ENCODE measurements at regions not wholly inside any gene's neighbourhood (a gene's known extent, or its start where the extent isn't known, plus 50 kb on each side); places are given as distances from the start of the nearest gene placed in this dataset.

DNA sequence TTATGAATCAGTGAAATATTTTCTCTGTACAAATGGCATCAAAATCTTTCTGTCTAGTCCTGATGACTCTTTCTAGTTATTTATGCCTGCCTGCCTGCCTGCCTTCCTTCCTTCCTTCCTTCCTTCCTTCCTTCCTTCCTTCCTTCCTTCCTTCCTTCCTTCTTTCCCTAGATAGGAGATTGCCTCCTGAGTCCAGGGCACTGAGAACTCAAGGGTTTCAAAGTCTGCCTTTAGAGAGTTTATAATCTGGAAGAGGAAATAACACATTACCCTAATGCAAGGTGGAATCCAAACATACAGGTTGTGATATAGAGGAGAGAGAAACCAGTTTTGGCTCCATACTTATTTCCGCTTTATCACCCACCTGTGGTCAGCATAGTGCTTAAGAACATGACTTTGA lies 98.1 kb upstream of the SERPINE2 start:
- H3K36me3 Mint-ChIP-seq (ENCODE audit: low read depth, unreplicated experiment), result no peaks in the 10 kb centered on the region
- FAIRE-seq (no peak), DNase-seq (ENCODE audit: low read depth) (no peak)
- H2AFZ ChIP-seq (ENCODE audit: low read depth, low read length), result no peak overlapping the region
- TF ChIP-seq CTCF (IDR thresholded peaks at IDR 0.05; ENCODE audit: insufficient read depth, low read depth, low read length), result no peak
- TF ChIP-seq EZH2 (IDR thresholded peaks at IDR 0.05; ENCODE audit: insufficient read depth, low read length), result no peak
- H3K4me3 Mint-ChIP-seq (ENCODE audit: unreplicated experiment), result no peak overlapping the region
- H3K36me3 ChIP-seq (ENCODE audit: insufficient read depth, low read length), result no peaks in the 10 kb centered on the region
- H3K4me2 ChIP-seq (ENCODE audit: low read length), result no peak overlapping the region
- no peaks in the 10 kb centered on the region for H3K9me3 ChIP-seq (ENCODE audit: insufficient read depth, low read depth, low read length)
- no peak overlapping the region for H3K9ac ChIP-seq (ENCODE audit: low read length)
- no peak overlapping the region for H3K27ac Mint-ChIP-seq (ENCODE audit: unreplicated experiment)
- no peaks in the 10 kb centered on the region for H3K27me3 ChIP-seq (ENCODE audit: insufficient read depth, low read length)
- no peaks in the 10 kb centered on the region for H3K79me2 ChIP-seq (ENCODE audit: insufficient read depth, low read length)
- peaks cover 6% of the 10 kb centered on the region for H3K4me1 Mint-ChIP-seq (ENCODE audit: low read depth, unreplicated experiment)
- H3K9me3 Mint-ChIP-seq (ENCODE audit: unreplicated experiment), result peaks cover 4% of the 10 kb centered on the region
- no peaks in the 10 kb centered on the region for H4K20me1 ChIP-seq (ENCODE audit: insufficient read depth, low read length)
- no peaks in the 10 kb centered on the region for H3K27me3 Mint-ChIP-seq (ENCODE audit: low read depth, unreplicated experiment)
- H3K4me1 ChIP-seq (ENCODE audit: insufficient read depth, low read length), result peaks cover 4% of the 10 kb centered on the region
- no peak overlapping the region for H3K4me3 ChIP-seq (ENCODE audit: insufficient read depth, low read depth, low read length)
- H3K27ac ChIP-seq (ENCODE audit: low read depth, low read length), result no peak overlapping the region

DNA sequence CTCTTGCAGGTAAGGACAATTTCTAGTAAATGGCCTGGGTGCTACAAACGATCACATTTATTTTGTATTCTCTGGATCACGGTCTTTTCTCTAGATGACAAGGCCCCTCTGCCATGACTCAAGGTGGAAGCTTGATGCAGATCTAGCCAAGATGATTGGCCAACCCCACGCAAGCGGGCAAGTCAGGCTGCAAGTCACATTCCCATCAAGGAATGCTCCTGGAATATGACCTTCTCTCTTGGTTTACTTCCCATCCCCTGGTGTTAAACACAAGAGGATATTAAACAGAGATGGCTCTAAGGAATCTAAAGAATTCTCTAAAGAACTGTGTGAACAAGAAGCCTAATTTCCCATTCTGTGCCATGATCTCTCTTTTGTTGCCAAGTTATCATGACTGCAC lies 97.3 kb upstream of the SERPINE2 start:
- H3K36me3 Mint-ChIP-seq (ENCODE audit: low read depth, unreplicated experiment), result no peaks in the 10 kb centered on the region
- H3K4me3 Mint-ChIP-seq (ENCODE audit: unreplicated experiment), result no peak overlapping the region
- H3K4me1 Mint-ChIP-seq (ENCODE audit: low read depth, unreplicated experiment), result no peaks in the 10 kb centered on the region
- Histone ChIP-seq H3K36me3 (ENCODE audit: insufficient read depth, low read length) (no peaks in the 10 kb centered on the region), H3K9me3 (ENCODE audit: insufficient read depth, low read depth, low read length) (no peaks in the 10 kb centered on the region), H3K27me3 (ENCODE audit: insufficient read depth, low read length) (no peaks in the 10 kb centered on the region), H2AFZ (ENCODE audit: low read depth, low read length) (no peak overlapping the region), H3K4me2 (ENCODE audit: low read length) (no peak overlapping the region), H3K9ac (ENCODE audit: low read length) (no peak overlapping the region), H3K27ac (ENCODE audit: low read depth, low read length) (no peak overlapping the region), H3K4me3 (ENCODE audit: insufficient read depth, low read depth, low read length) (no peak overlapping the region), H3K79me2 (ENCODE audit: insufficient read depth, low read length) (no peaks in the 10 kb centered on the region), H4K20me1 (ENCODE audit: insufficient read depth, low read length) (no peaks in the 10 kb centered on the region), H3K4me1 (ENCODE audit: insufficient read depth, low read length) (no peaks in the 10 kb centered on the region)
- peak; percentile 70 for FAIRE-seq
- DNase-seq (ENCODE audit: low read depth), result no peak
- H3K27me3 Mint-ChIP-seq (ENCODE audit: low read depth, unreplicated experiment), result no peaks in the 10 kb centered on the region
- no peak for TF ChIP-seq CTCF (IDR thresholded peaks at IDR 0.05; ENCODE audit: insufficient read depth, low read depth, low read length)
- no peak for TF ChIP-seq EZH2 (IDR thresholded peaks at IDR 0.05; ENCODE audit: insufficient read depth, low read length)
- H3K9me3 Mint-ChIP-seq (ENCODE audit: unreplicated experiment), result peaks cover 4% of the 10 kb centered on the region
- no peak overlapping the region for H3K27ac Mint-ChIP-seq (ENCODE audit: unreplicated experiment)

GRCh38 chr2:224135881-224136280 lies 96.8 kb upstream of the SERPINE2 start:
- H3K36me3 ChIP-seq (ENCODE audit: insufficient read depth, low read length), result no peaks in the 10 kb centered on the region
- H3K4me3 ChIP-seq (ENCODE audit: insufficient read depth, low read depth, low read length), result no peak overlapping the region
- Mint-ChIP-seq H3K4me3 (ENCODE audit: unreplicated experiment) (no peak overlapping the region), H3K36me3 (ENCODE audit: low read depth, unreplicated experiment) (no peaks in the 10 kb centered on the region), H3K9me3 (ENCODE audit: unreplicated experiment) (peaks cover 4% of the 10 kb centered on the region), H3K4me1 (ENCODE audit: low read depth, unreplicated experiment) (no peaks in the 10 kb centered on the region), H3K27ac (ENCODE audit: unreplicated experiment) (no peak overlapping the region), H3K27me3 (ENCODE audit: low read depth, unreplicated experiment) (no peaks in the 10 kb centered on the region)
- no peak overlapping the region for H3K4me2 ChIP-seq (ENCODE audit: low read length)
- no peak for DNase-seq (ENCODE audit: low read depth)
- no peaks in the 10 kb centered on the region for H3K4me1 ChIP-seq (ENCODE audit: insufficient read depth, low read length)
- no peak overlapping the region for H3K9ac ChIP-seq (ENCODE audit: low read length)
- no peak overlapping the region for H2AFZ ChIP-seq (ENCODE audit: low read depth, low read length)
- no peaks in the 10 kb centered on the region for H3K79me2 ChIP-seq (ENCODE audit: insufficient read depth, low read length)
- no peak for TF ChIP-seq CTCF (IDR thresholded peaks at IDR 0.05; ENCODE audit: insufficient read depth, low read depth, low read length)
- TF ChIP-seq EZH2 (IDR thresholded peaks at IDR 0.05; ENCODE audit: insufficient read depth, low read length), result no peak
- H4K20me1 ChIP-seq (ENCODE audit: insufficient read depth, low read length), result no peaks in the 10 kb centered on the region
- no peaks in the 10 kb centered on the region for H3K27me3 ChIP-seq (ENCODE audit: insufficient read depth, low read length)
- H3K27ac ChIP-seq (ENCODE audit: low read depth, low read length), result no peak overlapping the region
- no peak for FAIRE-seq
- H3K9me3 ChIP-seq (ENCODE audit: insufficient read depth, low read depth, low read length), result no peaks in the 10 kb centered on the region

Measured in astrocyte (in vitro differentiated cells and primary cell).